OCI-LY1 (cell line): ENCODE measurements at regions not wholly inside any gene's neighbourhood (a gene's known extent, or its start where the extent isn't known, plus 50 kb on each side); places are given as distances from the start of the nearest gene placed in this dataset.

Experiments used
- H2AFZ ChIP-seq: fragments of 200-600 bp; sonication (generic), shearing (Covaris generic); 2 replicates; pipeline ENCODE4 v1.6.0; 2014; ENCODE audit warnings: antibody characterized with exemption, mild to moderate bottlenecking, low read length
- H3F3A ChIP-seq: fragments of 200-600 bp; sonication (generic), shearing (Covaris generic); 2 replicates; pipeline ENCODE4 v1.6.0; 2014; ENCODE audit warnings: mild to moderate bottlenecking, antibody characterized with exemption, low read length, moderate library complexity; ENCODE audit not compliant: insufficient read depth
- H3K27ac ChIP-seq: fragments of 200-600 bp; sonication (generic); 2 replicates; pipeline ENCODE4 v1.5.1; 2014; ENCODE audit warnings: low read length, mixed run types, mild to moderate bottlenecking, low read depth; ENCODE audit not compliant: poor library complexity, severe bottlenecking
- H3K27me3 ChIP-seq: fragments of 200-600 bp; sonication (generic); 2 replicates; pipeline ENCODE4 v1.6.0; 2014; ENCODE audit warnings: antibody characterized with exemption, mild to moderate bottlenecking, low read length, moderate library complexity; ENCODE audit not compliant: insufficient read depth
- H3K36me3 ChIP-seq: fragments of 200-600 bp; sonication (generic); 2 replicates; pipeline ENCODE4 v1.6.1; 2014; ENCODE audit warnings: mild to moderate bottlenecking, antibody characterized with exemption, low read length, moderate library complexity, mixed read lengths; ENCODE audit not compliant: insufficient read depth
- H3K4me1 ChIP-seq: fragments of 200-600 bp; sonication (generic); 2 replicates; pipeline ENCODE4 v1.5.1; 2014; ENCODE audit warnings: mild to moderate bottlenecking, low read length, moderate library complexity; ENCODE audit not compliant: insufficient read depth, severe bottlenecking
- H3K4me2 ChIP-seq: fragments of 200-600 bp; sonication (generic), shearing (Covaris generic); 2 replicates; pipeline ENCODE4 v1.6.1; 2014; ENCODE audit warnings: low read length
- H3K4me3 ChIP-seq: fragments of 200-600 bp; sonication (generic); 2 replicates; pipeline ENCODE4 v1.5.1; 2014; ENCODE audit warnings: low read length, low read depth, mild to moderate bottlenecking, mixed read lengths; ENCODE audit not compliant: poor library complexity, severe bottlenecking
- H3K79me2 ChIP-seq: fragments of 200-600 bp; shearing (Covaris generic); 2 replicates; pipeline ENCODE4 v1.6.1; 2016; ENCODE audit warnings: mixed run types, low read length, mixed read lengths; ENCODE audit not compliant: insufficient read depth
- H3K9ac ChIP-seq: fragments of 200-600 bp; sonication (generic), shearing (Covaris generic); 2 replicates; pipeline ENCODE4 v1.6.1; 2014; ENCODE audit warnings: mild to moderate bottlenecking, low read length, mixed read lengths
- H3K9me2 ChIP-seq: fragments of 200-600 bp; sonication (generic), shearing (Covaris generic); 2 replicates; pipeline ENCODE4 v1.6.1; 2014; ENCODE audit warnings: low read depth, mild to moderate bottlenecking, low read length, mixed read lengths
- H3K9me3 ChIP-seq: fragments of 200-600 bp; shearing (Covaris generic); 2 replicates; pipeline ENCODE4 v1.6.1; 2014; ENCODE audit warnings: low read length, mixed read lengths
- H4K20me1 ChIP-seq: fragments of 200-600 bp; sonication (generic), shearing (Covaris generic); 2 replicates; pipeline ENCODE4 v1.6.0; 2016; ENCODE audit warnings: mild to moderate bottlenecking, low read length; ENCODE audit not compliant: insufficient read depth
- EZH2 ChIP-seq: fragments of 200-600 bp; sonication (generic), shearing (Covaris generic); IDR thresholded peaks from 2 replicates; pipeline ENCODE4 v1.8.0; 2017; ENCODE audit warnings: borderline replicate concordance, mixed run types, mild to moderate bottlenecking, antibody characterized with exemption, low read length, moderate library complexity, mixed read lengths
- TF ChIP-seq, protein P1 (sequence below): fragments of 200-600 bp; sonication (generic), shearing (Covaris generic); IDR thresholded peaks from 2 replicates; pipeline ENCODE4 v1.5.1; 2017; ENCODE audit warnings: mild to moderate bottlenecking, antibody characterized with exemption, low read length, moderate library complexity, mixed read lengths

GRCh38 chr21:16500271-16500670, 770.5 kb downstream of the USP25 start:
- H3K4me3 ChIP-seq: no peak overlapping the region
- no peak overlapping the region for H3K9ac ChIP-seq
- H4K20me1 ChIP-seq: no peaks in the 10 kb centered on the region
- H3F3A ChIP-seq: no peaks in the 10 kb centered on the region
- no peaks in the 10 kb centered on the region for H3K27me3 ChIP-seq
- H3K27ac ChIP-seq: no peak overlapping the region
- H2AFZ ChIP-seq: no peak overlapping the region
- no peak overlapping the region for H3K4me2 ChIP-seq
- no peaks in the 10 kb centered on the region for H3K79me2 ChIP-seq
- no peaks in the 10 kb centered on the region for H3K9me3 ChIP-seq
- TF ChIP-seq, protein P1, sequence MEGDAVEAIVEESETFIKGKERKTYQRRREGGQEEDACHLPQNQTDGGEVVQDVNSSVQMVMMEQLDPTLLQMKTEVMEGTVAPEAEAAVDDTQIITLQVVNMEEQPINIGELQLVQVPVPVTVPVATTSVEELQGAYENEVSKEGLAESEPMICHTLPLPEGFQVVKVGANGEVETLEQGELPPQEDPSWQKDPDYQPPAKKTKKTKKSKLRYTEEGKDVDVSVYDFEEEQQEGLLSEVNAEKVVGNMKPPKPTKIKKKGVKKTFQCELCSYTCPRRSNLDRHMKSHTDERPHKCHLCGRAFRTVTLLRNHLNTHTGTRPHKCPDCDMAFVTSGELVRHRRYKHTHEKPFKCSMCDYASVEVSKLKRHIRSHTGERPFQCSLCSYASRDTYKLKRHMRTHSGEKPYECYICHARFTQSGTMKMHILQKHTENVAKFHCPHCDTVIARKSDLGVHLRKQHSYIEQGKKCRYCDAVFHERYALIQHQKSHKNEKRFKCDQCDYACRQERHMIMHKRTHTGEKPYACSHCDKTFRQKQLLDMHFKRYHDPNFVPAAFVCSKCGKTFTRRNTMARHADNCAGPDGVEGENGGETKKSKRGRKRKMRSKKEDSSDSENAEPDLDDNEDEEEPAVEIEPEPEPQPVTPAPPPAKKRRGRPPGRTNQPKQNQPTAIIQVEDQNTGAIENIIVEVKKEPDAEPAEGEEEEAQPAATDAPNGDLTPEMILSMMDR: no peak
- TF ChIP-seq EZH2: no peak
- H3K4me1 ChIP-seq: no peaks in the 10 kb centered on the region
- no peaks in the 10 kb centered on the region for H3K36me3 ChIP-seq
- no peaks in the 10 kb centered on the region for H3K9me2 ChIP-seq

DNA sequence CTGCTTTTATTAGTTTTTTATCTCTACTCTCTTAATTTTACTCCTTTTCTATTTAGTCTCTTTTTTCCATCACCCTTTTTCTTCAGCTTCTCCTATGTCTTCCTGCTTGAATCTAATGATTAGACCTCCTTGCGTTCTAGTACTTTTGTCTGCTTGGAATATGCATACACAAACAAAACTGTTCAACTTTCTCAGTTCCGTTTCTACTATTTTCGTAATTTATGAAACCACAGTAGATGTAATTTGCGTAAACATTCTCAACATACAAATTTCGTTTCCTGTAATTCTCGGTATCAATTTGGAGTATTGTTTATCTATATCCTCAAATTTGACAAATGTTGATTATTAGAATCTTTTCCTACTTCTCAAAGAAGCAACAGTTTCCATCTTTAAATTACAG, 772.5 kb downstream of the USP25 start:
- no peaks in the 10 kb centered on the region for H4K20me1 ChIP-seq
- no peak overlapping the region for H3K9ac ChIP-seq
- H3K9me3 ChIP-seq: no peaks in the 10 kb centered on the region
- no peak for TF ChIP-seq EZH2
- TF ChIP-seq, protein P1: no peak
- H2AFZ ChIP-seq: no peak overlapping the region
- H3K9me2 ChIP-seq: no peaks in the 10 kb centered on the region
- no peaks in the 10 kb centered on the region for H3K27me3 ChIP-seq
- H3K27ac ChIP-seq: no peak overlapping the region
- no peak overlapping the region for H3K4me3 ChIP-seq
- no peaks in the 10 kb centered on the region for H3F3A ChIP-seq
- H3K36me3 ChIP-seq: no peaks in the 10 kb centered on the region
- H3K79me2 ChIP-seq: no peaks in the 10 kb centered on the region
- no peak overlapping the region for H3K4me2 ChIP-seq
- no peaks in the 10 kb centered on the region for H3K4me1 ChIP-seq

GRCh38 chr21:16502897-16503296, 773.1 kb downstream of the USP25 start:
- H3K4me3 ChIP-seq: no peak overlapping the region
- no peak overlapping the region for H3K4me2 ChIP-seq
- no peaks in the 10 kb centered on the region for H3K9me3 ChIP-seq
- H3F3A ChIP-seq: no peaks in the 10 kb centered on the region
- H3K4me1 ChIP-seq: no peaks in the 10 kb centered on the region
- no peaks in the 10 kb centered on the region for H3K79me2 ChIP-seq
- no peak overlapping the region for H3K27ac ChIP-seq
- no peaks in the 10 kb centered on the region for H3K27me3 ChIP-seq
- no peaks in the 10 kb centered on the region for H3K36me3 ChIP-seq
- no peaks in the 10 kb centered on the region for H4K20me1 ChIP-seq
- H3K9ac ChIP-seq: no peak overlapping the region
- no peaks in the 10 kb centered on the region for H3K9me2 ChIP-seq
- no peak overlapping the region for H2AFZ ChIP-seq
- TF ChIP-seq, protein P1: no peak
- TF ChIP-seq EZH2: no peak
